A673 (cell line): ENCODE measurements at regions not wholly inside any gene's neighbourhood (a gene's known extent, or its start where the extent isn't known, plus 50 kb on each side); places are given as distances from the start of the nearest gene placed in this dataset.

Source experiments
- EZH2 ChIP-seq: fragments of 200-600 bp; sonication (generic); IDR thresholded peaks from 2 replicates; pipeline ENCODE4 v1.6.1; 2017; ENCODE audit warnings: borderline replicate concordance, low read depth, mild to moderate bottlenecking, mixed read lengths, antibody characterized with exemption, low read length; ENCODE audit not compliant: poor library complexity, severe bottlenecking
- TF ChIP-seq, protein P1 (sequence below): fragments of 300-800, 200-600 bp; sonication (generic); conservative IDR thresholded peaks from 2 replicates; pipeline ENCODE4 v1.5.1; 2017; ENCODE audit warnings: low read depth, mild to moderate bottlenecking, antibody characterized with exemption, low read length, moderate library complexity, mixed read lengths

DNA sequence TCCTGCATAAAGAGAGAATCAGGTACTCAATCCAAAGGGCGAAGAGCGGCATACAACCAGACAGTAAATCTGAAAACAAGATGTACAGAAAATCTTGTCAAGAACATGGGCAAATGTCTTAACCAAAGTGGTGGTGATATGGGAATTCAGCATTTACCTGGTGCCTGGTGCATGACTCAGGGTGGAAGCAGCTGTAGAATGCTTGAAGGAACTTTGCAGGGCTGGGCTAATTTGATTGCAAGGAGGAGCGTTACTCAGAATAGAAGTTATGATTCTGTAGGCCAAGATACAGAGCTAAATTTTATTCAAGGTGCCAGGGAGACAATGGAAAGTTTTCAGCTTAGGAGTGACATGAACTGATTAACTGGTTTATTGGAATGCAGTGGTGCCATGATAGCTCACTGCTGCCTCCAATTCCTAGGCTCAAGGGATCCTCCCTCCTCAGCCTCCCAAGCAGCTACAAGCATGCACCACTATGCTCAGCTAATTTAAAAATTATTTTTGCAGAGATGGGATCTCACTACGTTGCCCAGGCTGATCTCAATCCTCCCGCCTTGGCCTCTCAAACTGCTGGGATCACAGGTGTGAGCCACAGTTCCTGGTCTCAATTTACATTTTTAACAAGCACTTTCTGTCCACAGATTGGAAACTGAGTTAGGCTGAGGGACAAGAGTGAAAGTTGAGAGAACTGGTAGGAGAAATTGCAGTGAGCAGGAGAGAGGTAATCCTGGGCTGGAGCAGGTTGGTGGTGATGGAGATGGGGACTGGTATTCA, 91.5 kb upstream of the TBC1D5 start:
- TF ChIP-seq, protein P1, sequence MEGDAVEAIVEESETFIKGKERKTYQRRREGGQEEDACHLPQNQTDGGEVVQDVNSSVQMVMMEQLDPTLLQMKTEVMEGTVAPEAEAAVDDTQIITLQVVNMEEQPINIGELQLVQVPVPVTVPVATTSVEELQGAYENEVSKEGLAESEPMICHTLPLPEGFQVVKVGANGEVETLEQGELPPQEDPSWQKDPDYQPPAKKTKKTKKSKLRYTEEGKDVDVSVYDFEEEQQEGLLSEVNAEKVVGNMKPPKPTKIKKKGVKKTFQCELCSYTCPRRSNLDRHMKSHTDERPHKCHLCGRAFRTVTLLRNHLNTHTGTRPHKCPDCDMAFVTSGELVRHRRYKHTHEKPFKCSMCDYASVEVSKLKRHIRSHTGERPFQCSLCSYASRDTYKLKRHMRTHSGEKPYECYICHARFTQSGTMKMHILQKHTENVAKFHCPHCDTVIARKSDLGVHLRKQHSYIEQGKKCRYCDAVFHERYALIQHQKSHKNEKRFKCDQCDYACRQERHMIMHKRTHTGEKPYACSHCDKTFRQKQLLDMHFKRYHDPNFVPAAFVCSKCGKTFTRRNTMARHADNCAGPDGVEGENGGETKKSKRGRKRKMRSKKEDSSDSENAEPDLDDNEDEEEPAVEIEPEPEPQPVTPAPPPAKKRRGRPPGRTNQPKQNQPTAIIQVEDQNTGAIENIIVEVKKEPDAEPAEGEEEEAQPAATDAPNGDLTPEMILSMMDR, result no peak
- no peak for TF ChIP-seq EZH2
